ENCODE measurements at regions not wholly inside any gene's neighbourhood (a gene's known extent, or its start where the extent isn't known, plus 50 kb on each side); places are given as distances from the start of the nearest gene placed in this dataset.

DNA sequence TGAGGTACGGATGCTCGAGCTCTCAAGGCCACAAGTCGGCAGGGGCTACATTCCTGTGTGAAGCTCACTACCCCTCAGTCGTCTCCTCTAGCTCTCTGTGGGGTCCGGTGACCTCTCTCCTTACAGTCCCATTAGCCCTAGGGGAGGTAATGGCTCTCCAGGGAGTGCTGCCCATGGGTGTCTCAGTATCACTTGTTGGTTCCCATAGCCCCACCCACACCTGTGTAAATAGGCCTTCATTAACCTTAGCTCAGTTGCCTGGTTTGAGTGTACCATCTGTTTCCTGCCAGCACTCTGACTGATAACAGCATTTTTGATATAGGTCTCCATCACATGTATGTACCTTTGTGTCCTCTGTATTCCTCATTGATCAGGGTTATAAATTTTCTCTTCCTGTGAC, 133.2 kb upstream of the KCNJ15 start:
- no peaks in the 10 kb centered on the region for H3K36me3 ChIP-seq (ENCODE audit: control insufficient read depth, insufficient read depth, low read length)
- no peak overlapping the region for H3K27ac ChIP-seq (ENCODE audit: insufficient read depth, low read depth, low read length, poor library complexity, severe bottlenecking)
- WGBS, 2 experiments = 92 to 97% methylated on average over 5 of the region's 5 CpGs
- H3K9me3 ChIP-seq (ENCODE audit: control insufficient read depth, low read length) = no peaks in the 10 kb centered on the region
- no peaks in the 10 kb centered on the region for H3K4me1 ChIP-seq (ENCODE audit: control insufficient read depth, insufficient read depth, low read length)
- no peak overlapping the region for H3K4me3 ChIP-seq (ENCODE audit: insufficient read depth, low read depth, low read length)
- no peaks in the 10 kb centered on the region for H3K27me3 ChIP-seq (ENCODE audit: control insufficient read depth, insufficient read depth, low read length, poor library complexity, severe bottlenecking)

- H3K4me1 ChIP-seq (ENCODE audit: control insufficient read depth, insufficient read depth, low read length) = no peaks in the 10 kb centered on the region
- no peak overlapping the region for H3K27ac ChIP-seq (ENCODE audit: insufficient read depth, low read depth, low read length, poor library complexity, severe bottlenecking)
- H3K4me3 ChIP-seq (ENCODE audit: insufficient read depth, low read depth, low read length) = no peak overlapping the region
- H3K9me3 ChIP-seq (ENCODE audit: control insufficient read depth, low read length) = no peaks in the 10 kb centered on the region
- H3K36me3 ChIP-seq (ENCODE audit: control insufficient read depth, insufficient read depth, low read length) = no peaks in the 10 kb centered on the region
- H3K27me3 ChIP-seq (ENCODE audit: control insufficient read depth, insufficient read depth, low read length, poor library complexity, severe bottlenecking) = no peaks in the 10 kb centered on the region
- WGBS, 2 experiments = 12 to 30% methylated on average over 5 to 7 of the region's 8 CpGs
Observed at GRCh38 chr21:38126666-38127303, 130.0 kb upstream of the KCNJ15 start.

GRCh38 chr21:38129711-38130110, 127.1 kb upstream of the KCNJ15 start:
- H3K27me3 ChIP-seq (ENCODE audit: control insufficient read depth, insufficient read depth, low read length, poor library complexity, severe bottlenecking) = no peaks in the 10 kb centered on the region
- no peaks in the 10 kb centered on the region for H3K9me3 ChIP-seq (ENCODE audit: control insufficient read depth, low read length)
- WGBS, 2 experiments = 83 to 95% methylated on average over 1 of the region's 1 CpG
- H3K4me3 ChIP-seq (ENCODE audit: insufficient read depth, low read depth, low read length) = no peak overlapping the region
- no peaks in the 10 kb centered on the region for H3K36me3 ChIP-seq (ENCODE audit: control insufficient read depth, insufficient read depth, low read length)
- no peaks in the 10 kb centered on the region for H3K4me1 ChIP-seq (ENCODE audit: control insufficient read depth, insufficient read depth, low read length)
- H3K27ac ChIP-seq (ENCODE audit: insufficient read depth, low read depth, low read length, poor library complexity, severe bottlenecking) = no peak overlapping the region

GRCh38 chr21:38133240-38133639, 123.6 kb upstream of the KCNJ15 start:
- no peaks in the 10 kb centered on the region for H3K27me3 ChIP-seq (ENCODE audit: control insufficient read depth, insufficient read depth, low read length, poor library complexity, severe bottlenecking)
- H3K27ac ChIP-seq (ENCODE audit: insufficient read depth, low read depth, low read length, poor library complexity, severe bottlenecking) = no peak overlapping the region
- H3K9me3 ChIP-seq (ENCODE audit: control insufficient read depth, low read length) = no peaks in the 10 kb centered on the region
- WGBS, 2 experiments = 91 to 93% methylated on average over 3 of the region's 3 CpGs
- no peaks in the 10 kb centered on the region for H3K4me1 ChIP-seq (ENCODE audit: control insufficient read depth, insufficient read depth, low read length)
- H3K36me3 ChIP-seq (ENCODE audit: control insufficient read depth, insufficient read depth, low read length) = no peaks in the 10 kb centered on the region
- no peak overlapping the region for H3K4me3 ChIP-seq (ENCODE audit: insufficient read depth, low read depth, low read length)

GRCh38 chr21:38134084-38134873, 122.5 kb upstream of the KCNJ15 start:
- Histone ChIP-seq H3K4me3 (ENCODE audit: insufficient read depth, low read depth, low read length) (no peak overlapping the region), H3K27ac (ENCODE audit: insufficient read depth, low read depth, low read length, poor library complexity, severe bottlenecking) (no peak overlapping the region), H3K36me3 (ENCODE audit: control insufficient read depth, insufficient read depth, low read length) (no peaks in the 10 kb centered on the region), H3K27me3 (ENCODE audit: control insufficient read depth, insufficient read depth, low read length, poor library complexity, severe bottlenecking) (no peaks in the 10 kb centered on the region), H3K4me1 (ENCODE audit: control insufficient read depth, insufficient read depth, low read length) (no peaks in the 10 kb centered on the region), H3K9me3 (ENCODE audit: control insufficient read depth, low read length) (no peaks in the 10 kb centered on the region)
- 91 to 92% methylated on average over 3 of the region's 3 CpGs for WGBS, 2 experiments

DNA sequence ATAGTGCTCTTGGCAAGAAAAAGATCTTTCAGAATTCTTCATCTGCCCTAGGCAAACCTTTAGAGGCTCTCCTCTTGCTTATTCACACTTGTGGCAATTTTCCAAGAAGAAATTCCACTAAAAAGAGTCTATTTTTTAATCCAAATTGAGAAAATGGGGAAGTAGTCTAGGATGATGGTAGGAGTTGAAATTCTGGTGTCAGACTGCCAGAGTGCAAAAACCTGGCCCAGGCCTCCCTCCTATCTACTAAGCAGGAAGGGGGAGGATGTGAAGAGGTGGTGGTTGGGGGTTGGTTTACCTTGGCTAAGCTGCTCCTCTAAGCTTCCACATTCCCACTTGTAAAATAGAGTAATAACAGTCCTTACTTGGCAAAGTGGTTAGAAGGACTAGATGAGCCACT, 120.6 kb upstream of the KCNJ15 start:
- Histone ChIP-seq H3K36me3 (ENCODE audit: control insufficient read depth, insufficient read depth, low read length) (no peaks in the 10 kb centered on the region), H3K4me3 (ENCODE audit: insufficient read depth, low read depth, low read length) (no peak overlapping the region), H3K4me1 (ENCODE audit: control insufficient read depth, insufficient read depth, low read length) (no peaks in the 10 kb centered on the region), H3K9me3 (ENCODE audit: control insufficient read depth, low read length) (no peaks in the 10 kb centered on the region), H3K27ac (ENCODE audit: insufficient read depth, low read depth, low read length, poor library complexity, severe bottlenecking) (no peak overlapping the region), H3K27me3 (ENCODE audit: control insufficient read depth, insufficient read depth, low read length, poor library complexity, severe bottlenecking) (no peaks in the 10 kb centered on the region)

- Histone ChIP-seq H3K27me3 (ENCODE audit: control insufficient read depth, insufficient read depth, low read length, poor library complexity, severe bottlenecking) (no peaks in the 10 kb centered on the region), H3K27ac (ENCODE audit: insufficient read depth, low read depth, low read length, poor library complexity, severe bottlenecking) (no peak overlapping the region), H3K9me3 (ENCODE audit: control insufficient read depth, low read length) (no peaks in the 10 kb centered on the region), H3K4me1 (ENCODE audit: control insufficient read depth, insufficient read depth, low read length) (no peaks in the 10 kb centered on the region), H3K36me3 (ENCODE audit: control insufficient read depth, insufficient read depth, low read length) (no peaks in the 10 kb centered on the region), H3K4me3 (ENCODE audit: insufficient read depth, low read depth, low read length) (no peak overlapping the region)
- 90 to 96% methylated on average over 5 of the region's 5 CpGs for WGBS, 2 experiments
Observed at GRCh38 chr21:38139380-38140168, 117.2 kb upstream of the KCNJ15 start.

DNA sequence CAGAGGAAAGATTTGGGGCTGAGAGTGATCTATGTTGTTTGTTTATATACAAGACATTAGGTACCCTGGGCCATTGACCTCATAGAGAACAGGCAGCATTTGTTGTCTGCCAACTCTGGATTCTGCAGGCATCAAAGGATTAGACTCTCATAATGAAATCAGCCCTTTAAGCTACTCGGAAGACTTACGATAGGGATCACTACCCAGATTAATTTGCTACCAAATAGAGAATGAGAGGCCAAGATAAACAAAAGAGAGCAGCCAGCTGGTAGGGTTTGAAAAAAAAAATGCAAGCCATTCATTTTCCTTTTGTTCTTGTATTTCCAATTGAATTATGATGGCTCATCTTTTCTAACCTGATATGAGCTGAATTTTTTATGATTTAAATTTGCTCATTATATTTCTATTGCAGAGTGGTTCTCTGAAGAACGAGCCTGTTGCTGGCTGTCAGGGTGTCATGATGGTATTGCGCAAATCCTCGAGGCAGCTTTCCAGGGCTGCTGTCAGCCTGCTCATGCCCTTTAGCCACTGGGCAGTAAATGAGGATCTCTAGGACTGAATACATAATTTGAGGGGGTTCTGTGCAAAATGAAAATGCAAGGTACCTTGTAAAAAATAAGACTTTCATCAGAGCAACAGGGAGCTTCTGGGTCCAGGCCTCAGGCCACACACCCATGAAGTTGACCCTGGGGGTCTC, 116.4 kb upstream of the KCNJ15 start:
- no peaks in the 10 kb centered on the region for H3K9me3 ChIP-seq (ENCODE audit: control insufficient read depth, low read length)
- no peaks in the 10 kb centered on the region for H3K36me3 ChIP-seq (ENCODE audit: control insufficient read depth, insufficient read depth, low read length)
- no peaks in the 10 kb centered on the region for H3K27me3 ChIP-seq (ENCODE audit: control insufficient read depth, insufficient read depth, low read length, poor library complexity, severe bottlenecking)
- H3K27ac ChIP-seq (ENCODE audit: insufficient read depth, low read depth, low read length, poor library complexity, severe bottlenecking) = no peak overlapping the region
- no peaks in the 10 kb centered on the region for H3K4me1 ChIP-seq (ENCODE audit: control insufficient read depth, insufficient read depth, low read length)
- 90 to 91% methylated on average over 5 of the region's 5 CpGs for WGBS, 2 experiments
- no peak overlapping the region for H3K4me3 ChIP-seq (ENCODE audit: insufficient read depth, low read depth, low read length)

- H3K36me3 ChIP-seq (ENCODE audit: control insufficient read depth, insufficient read depth, low read length) = no peaks in the 10 kb centered on the region
- no peaks in the 10 kb centered on the region for H3K4me1 ChIP-seq (ENCODE audit: control insufficient read depth, insufficient read depth, low read length)
- H3K27me3 ChIP-seq (ENCODE audit: control insufficient read depth, insufficient read depth, low read length, poor library complexity, severe bottlenecking) = no peaks in the 10 kb centered on the region
- no peaks in the 10 kb centered on the region for H3K9me3 ChIP-seq (ENCODE audit: control insufficient read depth, low read length)
- H3K4me3 ChIP-seq (ENCODE audit: insufficient read depth, low read depth, low read length) = no peak overlapping the region
- no peak overlapping the region for H3K27ac ChIP-seq (ENCODE audit: insufficient read depth, low read depth, low read length, poor library complexity, severe bottlenecking)
Observed at GRCh38 chr21:38142224-38142623, 114.6 kb upstream of the KCNJ15 start.

- WGBS, 2 experiments = 79 to 86% methylated on average over 3 of the region's 3 CpGs
- no peaks in the 10 kb centered on the region for H3K4me1 ChIP-seq (ENCODE audit: control insufficient read depth, insufficient read depth, low read length)
Observed at GRCh38 chr21:38144193-38144592, 112.6 kb upstream of the KCNJ15 start.

More at GRCh38 chr21:38144193-38144592, 112.6 kb upstream of the KCNJ15 start:
- Histone ChIP-seq H3K27ac (ENCODE audit: insufficient read depth, low read depth, low read length, poor library complexity, severe bottlenecking) (no peak overlapping the region), H3K9me3 (ENCODE audit: control insufficient read depth, low read length) (no peaks in the 10 kb centered on the region), H3K36me3 (ENCODE audit: control insufficient read depth, insufficient read depth, low read length) (no peaks in the 10 kb centered on the region), H3K4me3 (ENCODE audit: insufficient read depth, low read depth, low read length) (no peak overlapping the region), H3K27me3 (ENCODE audit: control insufficient read depth, insufficient read depth, low read length, poor library complexity, severe bottlenecking) (no peaks in the 10 kb centered on the region)

Measured in ectodermal cell (in vitro differentiated cells).